ENCODE measurements at regions not wholly inside any gene's neighbourhood (a gene's known extent, or its start where the extent isn't known, plus 50 kb on each side); places are given as distances from the start of the nearest gene placed in this dataset.

DNA sequence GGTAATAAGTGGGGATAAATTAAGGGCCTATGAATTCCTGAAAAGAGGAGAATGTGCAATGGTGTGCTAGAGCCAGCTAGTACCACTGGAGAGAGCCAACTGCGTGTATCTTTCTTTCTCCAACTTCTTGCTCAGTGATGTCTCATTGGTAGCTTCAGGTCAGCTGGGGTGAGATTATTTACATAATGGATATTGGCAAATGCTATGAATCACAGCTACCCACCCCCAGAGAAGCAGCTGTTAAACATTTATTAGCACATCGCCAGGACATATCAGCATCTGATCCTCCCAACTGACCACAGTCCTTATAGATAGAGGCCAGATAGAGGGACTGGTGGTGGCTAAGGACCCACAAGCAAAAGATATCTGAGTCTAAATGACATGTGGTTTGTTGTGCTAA lies 421.3 kb downstream of the ACTL7B start (continued):
- no peak for TF ChIP-seq ZNF670 (tag by site-specific recombination; IDR thresholded peaks at IDR 0.05; ENCODE audit: low read depth)
- TF ChIP-seq, protein P1, sequence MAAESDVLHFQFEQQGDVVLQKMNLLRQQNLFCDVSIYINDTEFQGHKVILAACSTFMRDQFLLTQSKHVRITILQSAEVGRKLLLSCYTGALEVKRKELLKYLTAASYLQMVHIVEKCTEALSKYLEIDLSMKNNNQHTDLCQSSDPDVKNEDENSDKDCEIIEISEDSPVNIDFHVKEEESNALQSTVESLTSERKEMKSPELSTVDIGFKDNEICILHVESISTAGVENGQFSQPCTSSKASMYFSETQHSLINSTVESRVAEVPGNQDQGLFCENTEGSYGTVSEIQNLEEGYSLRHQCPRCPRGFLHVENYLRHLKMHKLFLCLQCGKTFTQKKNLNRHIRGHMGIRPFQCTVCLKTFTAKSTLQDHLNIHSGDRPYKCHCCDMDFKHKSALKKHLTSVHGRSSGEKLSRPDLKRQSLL (tag by site-specific recombination; IDR thresholded peaks at IDR 0.05): no peak

DNA sequence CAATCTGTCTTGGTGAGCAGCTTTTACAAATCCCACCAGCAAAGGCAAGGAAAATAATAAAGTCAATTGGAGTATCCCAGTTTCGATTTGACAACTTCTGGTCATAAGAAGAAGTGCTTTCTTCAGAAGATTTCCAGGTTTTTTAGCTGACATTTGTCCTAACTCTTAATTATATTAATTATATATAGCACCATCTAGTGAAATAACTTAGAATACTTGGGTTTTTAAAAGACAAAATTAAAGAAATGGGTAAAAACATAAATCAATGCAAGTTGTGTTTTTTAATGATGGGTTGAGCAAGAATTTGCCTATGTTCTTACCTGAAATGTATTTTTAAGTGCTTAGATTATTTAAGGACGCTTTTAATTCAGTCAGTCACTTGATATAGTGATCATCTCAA lies 421.8 kb downstream of the ACTL7B start:
- Histone ChIP-seq H3K27ac (ENCODE audit: extremely low read depth, low read depth, low read length) (no peak overlapping the region), H3K9me3 (ENCODE audit: control insufficient read depth, insufficient read depth, low read depth, low read length) (no peaks in the 10 kb centered on the region), H3K4me1 (ENCODE audit: control insufficient read depth, insufficient read depth, low read length) (no peaks in the 10 kb centered on the region), H3K36me3 (ENCODE audit: control insufficient read depth in 2 of 2, insufficient read depth in 1 of 2, low read length in 2 of 2) (no peaks in the 10 kb centered on the region), H3K4me3 (ENCODE audit: low read depth, low read length) (no peak overlapping the region)
- CTCF ChIA-PET: interaction anchor here (0.8 kb wide), 1 partner anchor 950 kb away, joined by 3 read pairs; no protein-coding TSS in a partner anchor
- TF ChIP-seq ZNF626 (tag by site-specific recombination; IDR thresholded peaks at IDR 0.05) (no peak), ZNF274 (IDR thresholded peaks at IDR 0.05; ENCODE audit: low read length) (no peak), ZNF274 (tag by site-specific recombination; IDR thresholded peaks at IDR 0.05; ENCODE audit: borderline replicate concordance) (no peak), KLF16 (tag by site-specific recombination; IDR thresholded peaks at IDR 0.05) (no peak), SETDB1 (IDR thresholded peaks at IDR 0.05; ENCODE audit: insufficient read length, low read length) (no peak), ZNF654 (tag by site-specific recombination; IDR thresholded peaks at IDR 0.05; ENCODE audit: low read depth) (no peak), WT1 (tag by site-specific recombination; IDR thresholded peaks at IDR 0.05) (no peak), ZNF624 (tag by site-specific recombination; IDR thresholded peaks at IDR 0.05) (no peak), ZNF785 (tag by site-specific recombination; IDR thresholded peaks at IDR 0.05) (no peak), OVOL3 (tag by site-specific recombination; IDR thresholded peaks at IDR 0.05) (no peak), ZBTB1 (tag by site-specific recombination; IDR thresholded peaks at IDR 0.05) (no peak), IKZF3 (tag by site-specific recombination; IDR thresholded peaks at IDR 0.05) (no peak), ZNF623 (tag by site-specific recombination; IDR thresholded peaks at IDR 0.05) (no peak)
- TF ChIP-seq, protein P2, sequence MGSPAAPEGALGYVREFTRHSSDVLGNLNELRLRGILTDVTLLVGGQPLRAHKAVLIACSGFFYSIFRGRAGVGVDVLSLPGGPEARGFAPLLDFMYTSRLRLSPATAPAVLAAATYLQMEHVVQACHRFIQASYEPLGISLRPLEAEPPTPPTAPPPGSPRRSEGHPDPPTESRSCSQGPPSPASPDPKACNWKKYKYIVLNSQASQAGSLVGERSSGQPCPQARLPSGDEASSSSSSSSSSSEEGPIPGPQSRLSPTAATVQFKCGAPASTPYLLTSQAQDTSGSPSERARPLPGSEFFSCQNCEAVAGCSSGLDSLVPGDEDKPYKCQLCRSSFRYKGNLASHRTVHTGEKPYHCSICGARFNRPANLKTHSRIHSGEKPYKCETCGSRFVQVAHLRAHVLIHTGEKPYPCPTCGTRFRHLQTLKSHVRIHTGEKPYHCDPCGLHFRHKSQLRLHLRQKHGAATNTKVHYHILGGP (tag by site-specific recombination; IDR thresholded peaks at IDR 0.05): no peak
- TF ChIP-seq, protein P3, sequence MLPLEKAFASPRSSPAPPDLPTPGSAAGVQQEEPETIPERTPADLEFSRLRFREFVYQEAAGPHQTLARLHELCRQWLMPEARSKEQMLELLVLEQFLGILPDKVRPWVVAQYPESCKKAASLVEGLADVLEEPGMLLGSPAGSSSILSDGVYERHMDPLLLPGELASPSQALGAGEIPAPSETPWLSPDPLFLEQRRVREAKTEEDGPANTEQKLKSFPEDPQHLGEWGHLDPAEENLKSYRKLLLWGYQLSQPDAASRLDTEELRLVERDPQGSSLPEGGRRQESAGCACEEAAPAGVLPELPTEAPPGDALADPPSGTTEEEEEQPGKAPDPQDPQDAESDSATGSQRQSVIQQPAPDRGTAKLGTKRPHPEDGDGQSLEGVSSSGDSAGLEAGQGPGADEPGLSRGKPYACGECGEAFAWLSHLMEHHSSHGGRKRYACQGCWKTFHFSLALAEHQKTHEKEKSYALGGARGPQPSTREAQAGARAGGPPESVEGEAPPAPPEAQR (tag by site-specific recombination; IDR thresholded peaks at IDR 0.05): no peak
- POLR2A ChIA-PET: no interaction called here

DNA sequence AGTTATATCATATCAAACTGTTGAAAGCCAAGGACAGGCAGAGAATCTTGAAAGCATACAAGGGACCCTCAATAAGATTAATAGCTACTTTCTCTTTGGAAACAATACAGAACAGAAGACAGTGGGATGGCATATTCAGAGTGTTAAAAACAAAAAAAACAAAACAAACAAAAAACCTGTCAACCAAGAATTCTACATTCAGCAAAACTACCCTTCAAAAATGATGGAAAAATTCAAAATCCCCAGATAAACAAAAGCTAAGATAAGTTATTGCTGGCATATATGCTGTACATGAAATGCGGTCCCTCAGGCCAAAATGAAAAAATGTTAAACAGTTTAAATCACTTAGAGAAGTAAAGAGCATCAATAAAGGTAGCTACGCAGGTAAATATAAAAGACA lies 425.1 kb downstream of the ACTL7B start:
- Histone ChIP-seq H3K4me3 (ENCODE audit: low read depth, low read length) (no peak overlapping the region), H3K4me1 (ENCODE audit: control insufficient read depth, insufficient read depth, low read length) (no peaks in the 10 kb centered on the region), H3K9me3 (ENCODE audit: control insufficient read depth, insufficient read depth, low read depth, low read length) (no peaks in the 10 kb centered on the region), H3K36me3 (ENCODE audit: control insufficient read depth in 2 of 2, insufficient read depth in 1 of 2, low read length in 2 of 2) (no peaks in the 10 kb centered on the region), H3K27ac (ENCODE audit: extremely low read depth, low read depth, low read length) (no peak overlapping the region)
- ChIA-PET POLR2A (no interaction called here), CTCF (interaction anchor here (0.6 kb wide), 1 partner anchor 203 kb away, joined by 3 read pairs; no protein-coding TSS in a partner anchor)
- TF ChIP-seq KLF1 (tag by site-specific recombination; IDR thresholded peaks at IDR 0.05) (no peak), ZNF37A (tag by site-specific recombination; IDR thresholded peaks at IDR 0.05) (no peak), SETDB1 (IDR thresholded peaks at IDR 0.05; ENCODE audit: insufficient read length, low read length) (peak; percentile 94)
